Epithelial cell of esophagus (primary cell): ENCODE measurements at regions not wholly inside any gene's neighbourhood (a gene's known extent, or its start where the extent isn't known, plus 50 kb on each side); places are given as distances from the start of the nearest gene placed in this dataset.

Experiments
- DNase-seq: peaks from one replicate; pipeline ENCODE4 v3.0.0; 2010; ENCODE audit warnings: low read depth
- H3K4me3 ChIP-seq: 2 replicates; pipeline ENCODE4 v1.5.1; 2011; ENCODE audit warnings: mild to moderate bottlenecking, low read length, control low read depth
- TF ChIP-seq, protein P1 (sequence below): IDR thresholded peaks from 2 replicates; pipeline ENCODE4 v1.5.1; 2011; ENCODE audit warnings: low read depth, mild to moderate bottlenecking, low read length, control low read depth, inconsistent platforms; ENCODE audit not compliant: insufficient read depth; ENCODE audit errors: missing control alignments

DNA sequence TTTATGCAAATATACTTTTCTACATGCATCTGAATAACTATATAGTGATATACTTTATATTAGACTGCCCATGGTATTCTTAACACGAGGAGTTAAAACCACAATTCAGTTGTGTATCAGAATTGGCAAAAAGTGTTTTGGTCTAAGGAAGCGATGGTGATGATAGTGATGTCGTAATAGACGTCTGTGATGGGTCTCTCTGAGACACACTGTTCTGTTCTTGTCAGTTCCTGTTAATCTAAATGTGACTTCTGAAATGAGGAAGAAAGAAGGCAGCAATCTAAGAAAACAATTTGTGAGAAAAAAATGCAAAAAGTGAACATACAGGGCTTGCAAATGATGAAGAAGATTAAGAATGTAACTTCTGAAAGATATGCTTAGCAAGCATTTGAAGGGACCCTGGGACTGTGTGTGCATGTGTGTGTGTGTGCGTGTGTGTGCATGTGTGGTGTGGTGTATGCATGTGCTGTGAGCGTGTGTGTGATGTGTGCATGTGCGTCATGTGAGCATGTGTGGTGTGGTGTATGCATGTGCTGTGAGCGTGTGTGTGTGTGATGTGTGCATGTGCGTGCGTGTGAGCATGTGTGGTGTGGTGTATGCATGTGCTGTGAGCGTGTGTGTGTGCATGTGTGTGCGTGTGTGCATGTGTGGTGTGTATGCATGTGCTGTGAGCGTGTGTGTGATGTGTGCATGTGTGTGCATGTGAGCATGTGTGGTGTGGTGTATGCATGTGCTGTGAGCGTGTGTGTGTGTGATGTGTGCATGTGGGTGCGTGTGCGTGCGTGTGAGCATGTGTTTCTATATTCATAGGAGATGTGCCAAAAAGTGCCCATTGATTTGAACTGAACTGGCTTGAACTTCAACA is 131.8 kb downstream of the IRS2 start:
- DNase-seq: no peak
- TF ChIP-seq, protein P1, sequence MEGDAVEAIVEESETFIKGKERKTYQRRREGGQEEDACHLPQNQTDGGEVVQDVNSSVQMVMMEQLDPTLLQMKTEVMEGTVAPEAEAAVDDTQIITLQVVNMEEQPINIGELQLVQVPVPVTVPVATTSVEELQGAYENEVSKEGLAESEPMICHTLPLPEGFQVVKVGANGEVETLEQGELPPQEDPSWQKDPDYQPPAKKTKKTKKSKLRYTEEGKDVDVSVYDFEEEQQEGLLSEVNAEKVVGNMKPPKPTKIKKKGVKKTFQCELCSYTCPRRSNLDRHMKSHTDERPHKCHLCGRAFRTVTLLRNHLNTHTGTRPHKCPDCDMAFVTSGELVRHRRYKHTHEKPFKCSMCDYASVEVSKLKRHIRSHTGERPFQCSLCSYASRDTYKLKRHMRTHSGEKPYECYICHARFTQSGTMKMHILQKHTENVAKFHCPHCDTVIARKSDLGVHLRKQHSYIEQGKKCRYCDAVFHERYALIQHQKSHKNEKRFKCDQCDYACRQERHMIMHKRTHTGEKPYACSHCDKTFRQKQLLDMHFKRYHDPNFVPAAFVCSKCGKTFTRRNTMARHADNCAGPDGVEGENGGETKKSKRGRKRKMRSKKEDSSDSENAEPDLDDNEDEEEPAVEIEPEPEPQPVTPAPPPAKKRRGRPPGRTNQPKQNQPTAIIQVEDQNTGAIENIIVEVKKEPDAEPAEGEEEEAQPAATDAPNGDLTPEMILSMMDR: no peak
- H3K4me3 ChIP-seq: no peak overlapping the region

DNA sequence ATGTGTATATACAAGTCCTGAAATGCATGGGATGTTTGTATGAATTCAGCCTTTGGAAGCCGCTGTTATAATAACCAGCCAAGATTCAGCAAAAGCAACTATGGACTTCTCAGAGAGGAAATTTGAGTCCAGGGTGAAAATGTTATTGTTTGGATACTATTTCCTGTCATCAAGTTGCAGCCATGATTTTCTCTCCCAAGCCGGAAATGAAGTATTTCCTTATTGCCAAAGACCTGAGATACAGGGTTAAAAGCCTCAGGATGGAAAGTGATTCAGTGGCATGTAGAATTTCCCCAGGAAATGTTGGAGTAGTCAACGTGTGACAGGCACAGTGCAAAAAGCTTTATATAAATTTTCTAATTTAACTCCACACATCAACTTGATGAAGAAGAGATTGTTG is 133.9 kb downstream of the IRS2 start:
- DNase-seq: peak; percentile 80

DNA sequence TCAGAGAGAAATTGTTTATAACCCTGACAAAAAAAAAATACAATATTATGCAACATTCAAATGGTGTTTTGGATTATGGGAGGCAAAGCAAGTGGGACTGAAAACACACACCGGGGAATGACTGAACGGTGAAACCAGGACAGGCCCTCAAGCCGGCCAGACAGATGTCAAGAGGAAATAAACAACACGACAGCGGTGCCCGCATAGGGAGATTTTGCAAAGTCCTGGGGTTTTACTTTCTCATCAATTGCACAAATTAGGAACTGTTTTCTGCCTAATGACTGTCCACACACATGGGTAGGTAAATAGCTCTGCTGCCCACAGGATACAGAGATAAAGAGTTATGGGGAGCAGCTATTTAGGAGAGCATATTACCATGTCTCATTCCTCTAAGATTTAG is 134.5 kb downstream of the IRS2 start:
- DNase-seq: no peak
- TF ChIP-seq, protein P1: no peak
- no peak overlapping the region for H3K4me3 ChIP-seq

More for the DNA sequence above, 133.9 kb downstream of the IRS2 start:
- TF ChIP-seq, protein P1: no peak
- no peak overlapping the region for H3K4me3 ChIP-seq

DNA sequence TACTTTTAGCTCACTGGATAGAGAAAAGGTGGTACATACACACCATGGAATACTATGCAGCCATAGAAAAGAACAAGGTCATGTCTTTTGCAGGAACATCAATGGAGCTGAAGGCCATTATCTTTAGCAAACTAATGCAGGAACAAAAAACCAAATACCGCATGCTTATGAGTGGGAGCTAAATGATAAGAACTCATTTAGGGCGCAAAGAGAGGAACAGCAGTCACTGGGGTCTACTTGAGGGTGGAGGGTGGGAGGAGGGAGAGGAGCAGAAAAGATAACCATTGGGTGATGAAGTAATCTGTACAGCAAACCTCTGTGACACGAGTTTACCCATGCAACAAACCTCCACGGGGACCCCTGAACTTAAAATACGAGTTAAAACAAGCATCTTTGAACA is 135.1 kb downstream of the IRS2 start:
- no peak for DNase-seq
- TF ChIP-seq, protein P1: no peak
- H3K4me3 ChIP-seq: no peak overlapping the region

DNA sequence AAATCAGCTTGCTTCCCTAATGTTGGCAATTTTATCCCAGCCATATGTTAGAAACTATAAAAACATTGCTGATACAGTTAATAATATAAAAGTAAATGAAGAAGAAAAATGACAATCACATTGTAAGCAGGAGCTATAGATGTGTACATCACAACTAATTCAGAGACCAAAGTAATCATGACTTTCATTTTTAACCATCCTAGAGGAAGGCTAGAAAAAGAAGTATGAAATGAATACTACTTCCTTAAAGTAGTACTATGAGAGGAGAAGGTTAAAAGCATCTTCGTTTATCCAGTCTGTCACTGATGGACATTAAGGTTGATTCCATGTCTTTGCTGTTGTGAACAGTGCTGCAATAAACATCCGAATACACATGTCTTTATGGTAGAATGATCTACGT is 135.5 kb downstream of the IRS2 start:
- no peak overlapping the region for H3K4me3 ChIP-seq
- DNase-seq: no peak
- TF ChIP-seq, protein P1: no peak

DNA sequence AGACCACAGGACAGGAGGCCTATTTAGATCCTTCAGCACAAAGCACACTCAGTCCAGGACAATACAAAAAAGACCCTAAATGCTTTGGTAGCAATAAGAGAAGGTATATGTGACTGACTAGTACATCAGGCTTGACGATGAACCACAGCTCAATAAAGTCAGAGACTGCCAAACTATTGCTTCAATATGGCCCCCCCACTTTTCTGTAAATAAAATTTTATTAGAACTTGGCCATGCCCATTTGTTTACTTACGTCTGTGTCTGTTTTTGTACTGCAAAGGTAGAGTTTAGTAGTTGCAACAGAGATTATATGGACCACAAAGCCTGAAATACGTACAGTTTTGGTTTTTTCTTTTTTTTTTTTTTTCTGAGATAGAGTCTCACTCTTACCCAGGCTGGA is 136.7 kb downstream of the IRS2 start:
- TF ChIP-seq, protein P1: no peak
- H3K4me3 ChIP-seq: no peak overlapping the region
- no peak for DNase-seq

DNA sequence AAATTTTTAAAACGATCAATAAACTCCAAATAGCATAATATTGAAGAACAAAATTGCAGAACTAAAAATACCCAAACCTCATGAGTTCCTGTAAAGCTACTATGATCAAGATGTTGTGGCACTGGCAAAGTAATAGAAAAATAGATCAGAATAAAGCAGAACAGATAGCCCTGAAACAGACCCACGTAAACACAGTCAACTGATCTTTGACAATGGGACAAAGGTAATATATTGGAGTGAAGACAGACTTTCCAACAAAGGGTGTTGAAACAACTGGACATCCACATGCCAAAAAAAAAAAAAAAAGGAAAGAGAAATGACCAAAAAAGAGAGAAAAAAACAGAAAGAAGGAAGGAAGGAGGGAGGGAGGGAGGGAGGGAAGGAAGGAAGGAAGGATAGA is 138.7 kb downstream of the IRS2 start:
- TF ChIP-seq, protein P1: no peak
- no peak overlapping the region for H3K4me3 ChIP-seq
- DNase-seq: no peak
